ENCODE measurements at regions not wholly inside any gene's neighbourhood (a gene's known extent, or its start where the extent isn't known, plus 50 kb on each side); places are given as distances from the start of the nearest gene placed in this dataset.
A peak's percentile ranks its signal among the peaks of the same experiment; 100 is the strongest.

GRCh38 chr9:21546949-21547348 lies 64.8 kb upstream of the IFNE start:
- Histone ChIP-seq H3K9me3 (no peaks in the 10 kb centered on the region), H3K27me3 (no peaks in the 10 kb centered on the region), H3K4me3 (no peak overlapping the region), H3K27ac (no peak overlapping the region), H3K36me3 (no peaks in the 10 kb centered on the region), H3K4me1 (peaks cover 8 to 39% (median 26%) of the 10 kb centered on the region in 4 donors)
- DNase-seq = no peak
- TF ChIP-seq EP300 (IDR thresholded peaks at IDR 0.05) (no peak), POLR2A (IDR thresholded peaks at IDR 0.05) (no peak), CTCF (IDR thresholded peaks at IDR 0.05) (no peak), POLR2AphosphoS5 (IDR thresholded peaks at IDR 0.05) (no peak)
- intact Hi-C loops (cut with DNase I; ENCODE audit: low total_unique reads) = no loop called here
- WGBS, 5 donors = 43 to 69% (median 55%) methylated on average over 1 of the region's 1 CpG

- 16 to 25% (median 18%) methylated on average over 9 of the region's 9 CpGs for WGBS, 5 donors
- peaks cover 8 to 46% (median 26%) of the 10 kb centered on the region in 4 donors for H3K4me1 ChIP-seq
- peak overlapping the region; percentile 56 to 94 (median 68) for H3K27ac ChIP-seq
- H3K9me3 ChIP-seq = no peaks in the 10 kb centered on the region
- H3K36me3 ChIP-seq = no peaks in the 10 kb centered on the region
- intact Hi-C loops (cut with DNase I; ENCODE audit: low total_unique reads) = no loop called here
- no peaks in the 10 kb centered on the region for H3K27me3 ChIP-seq
- TF ChIP-seq POLR2AphosphoS5 (IDR thresholded peaks at IDR 0.05) (peak in 1 of 3 donors; percentile 20), EP300 (IDR thresholded peaks at IDR 0.05) (no peak), POLR2A (IDR thresholded peaks at IDR 0.05) (no peak)
- DNase-seq = peak; percentile 47 to 85
- H3K4me3 ChIP-seq = no peak overlapping the region
Observed at GRCh38 chr9:21549251-21549765, 67.2 kb upstream of the IFNE start.

GRCh38 chr9:21549890-21550289 lies 67.8 kb upstream of the IFNE start:
- TF ChIP-seq POLR2AphosphoS5 (IDR thresholded peaks at IDR 0.05) (no peak), POLR2A (IDR thresholded peaks at IDR 0.05) (no peak), CTCF (IDR thresholded peaks at IDR 0.05) (no peak), EP300 (IDR thresholded peaks at IDR 0.05) (no peak)
- WGBS, 5 donors = 81 to 87% (median 84%) methylated on average over 4 of the region's 4 CpGs
- peak overlapping the region; percentile 56 to 94 (median 68) for H3K27ac ChIP-seq
- no peak for DNase-seq
- peaks cover 8 to 46% (median 26%) of the 10 kb centered on the region in 4 donors for H3K4me1 ChIP-seq
- no peaks in the 10 kb centered on the region for H3K27me3 ChIP-seq
- H3K9me3 ChIP-seq = no peaks in the 10 kb centered on the region
- H3K36me3 ChIP-seq = no peaks in the 10 kb centered on the region
- no peak overlapping the region for H3K4me3 ChIP-seq
- intact Hi-C loops (cut with DNase I; ENCODE audit: low total_unique reads) = no loop called here

GRCh38 chr9:21550392-21550791 lies 68.3 kb upstream of the IFNE start:
- DNase-seq = no peak
- no peaks in the 10 kb centered on the region for H3K36me3 ChIP-seq
- no peaks in the 10 kb centered on the region for H3K9me3 ChIP-seq
- peaks cover 0 to 3% (median 0%) of the 10 kb centered on the region in 3 donors for H3K27me3 ChIP-seq
- H3K27ac ChIP-seq = peak overlapping the region in 4 of 5 donors; percentile 56 to 94 (median 66)
- intact Hi-C loops (cut with DNase I; ENCODE audit: low total_unique reads) = no loop called here
- WGBS, 5 donors = 77 to 87% (median 78%) methylated on average over 2 of the region's 2 CpGs
- TF ChIP-seq EP300 (IDR thresholded peaks at IDR 0.05) (no peak), POLR2AphosphoS5 (IDR thresholded peaks at IDR 0.05) (no peak), CTCF (IDR thresholded peaks at IDR 0.05) (no peak), POLR2A (IDR thresholded peaks at IDR 0.05) (no peak)
- no peak overlapping the region for H3K4me3 ChIP-seq
- H3K4me1 ChIP-seq = peaks cover 8 to 46% (median 26%) of the 10 kb centered on the region in 4 donors

- peak overlapping the region in 3 of 5 donors; percentile 14 to 94 (median 54) for H3K27ac ChIP-seq
- DNase-seq = peak in 1 of 2 donors; percentile 22
- intact Hi-C loops (cut with DNase I; ENCODE audit: low total_unique reads) = no loop called here
- peaks cover 8 to 46% (median 26%) of the 10 kb centered on the region in 4 donors for H3K4me1 ChIP-seq
- H3K9me3 ChIP-seq = no peaks in the 10 kb centered on the region
- 42 to 53% (median 50%) methylated on average over 2 of the region's 2 CpGs for WGBS, 5 donors
- no peak overlapping the region for H3K4me3 ChIP-seq
- TF ChIP-seq CTCF (IDR thresholded peaks at IDR 0.05) (no peak), EP300 (IDR thresholded peaks at IDR 0.05) (no peak), POLR2AphosphoS5 (IDR thresholded peaks at IDR 0.05) (no peak), POLR2A (IDR thresholded peaks at IDR 0.05) (no peak)
- peaks cover 0 to 13% (median 0%) of the 10 kb centered on the region in 3 donors for H3K27me3 ChIP-seq
- no peaks in the 10 kb centered on the region for H3K36me3 ChIP-seq
Observed at GRCh38 chr9:21551401-21551800, 69.3 kb upstream of the IFNE start.

Measured in stomach (tissue), 8 donors.